Endothelial cell (in vitro differentiated cells): ENCODE measurements at regions not wholly inside any gene's neighbourhood (a gene's known extent, or its start where the extent isn't known, plus 50 kb on each side); places are given as distances from the start of the nearest gene placed in this dataset.

ENCODE experiments used
- DNase-seq: peaks from one replicate; pipeline ENCODE4 v3.0.0; 2021; ENCODE audit warnings: low spot score
- H3K27ac Mint-ChIP-seq: one replicate; pipeline ENCODE4 v1.8.0; 2021; ENCODE audit warnings: mixed read lengths, inconsistent platforms; ENCODE audit not compliant: unreplicated experiment
- H3K27me3 Mint-ChIP-seq: one replicate; pipeline ENCODE4 v1.8.0; 2021; ENCODE audit warnings: mild to moderate bottlenecking, moderate library complexity, mixed read lengths, inconsistent platforms; ENCODE audit not compliant: unreplicated experiment
- H3K36me3 Mint-ChIP-seq: one replicate; pipeline ENCODE4 v1.8.0; 2021; ENCODE audit warnings: mild to moderate bottlenecking, low read depth, mixed read lengths, inconsistent platforms; ENCODE audit not compliant: unreplicated experiment
- H3K4me1 Mint-ChIP-seq: one replicate; pipeline ENCODE4 v1.8.0; 2021; ENCODE audit warnings: mild to moderate bottlenecking, mixed read lengths, inconsistent platforms; ENCODE audit not compliant: unreplicated experiment
- H3K4me3 Mint-ChIP-seq: one replicate; pipeline ENCODE4 v1.8.0; 2021; ENCODE audit warnings: mild to moderate bottlenecking, mixed read lengths, inconsistent platforms; ENCODE audit not compliant: unreplicated experiment
- H3K9me3 Mint-ChIP-seq: one replicate; pipeline ENCODE4 v1.8.0; 2021; ENCODE audit warnings: mixed read lengths, inconsistent platforms; ENCODE audit not compliant: unreplicated experiment
- TF ChIP-seq, protein P1 (sequence below): fragments of 200-600 bp; sonication (generic); IDR thresholded peaks from one replicate; pipeline ENCODE4 v1.5.0; 2021; ENCODE audit warnings: antibody characterized with exemption; ENCODE audit not compliant: unreplicated experiment

DNA sequence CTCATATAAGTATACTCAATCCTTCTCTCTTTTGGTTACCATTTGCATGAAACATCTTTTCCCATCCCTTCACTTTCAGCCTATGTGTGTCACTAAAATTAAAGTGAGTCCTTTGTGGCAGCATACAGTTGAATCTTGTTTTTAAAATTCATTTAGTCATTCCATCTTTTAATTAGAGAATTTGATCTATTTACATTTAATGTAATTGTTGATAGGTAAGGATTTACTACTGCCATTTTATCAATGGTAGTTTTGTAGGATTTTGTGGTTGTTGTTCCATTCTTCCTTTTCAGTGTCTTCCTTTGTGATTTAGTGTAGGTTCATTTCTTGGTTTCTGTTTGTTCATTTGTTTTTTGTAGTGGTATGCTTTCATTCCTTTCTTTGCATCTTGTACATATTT lies 191.9 kb upstream of the CTNNB1 start:
- Mint-ChIP-seq H3K27me3 (no peaks in the 10 kb centered on the region), H3K4me3 (no peak overlapping the region)
- TF ChIP-seq, protein P1, sequence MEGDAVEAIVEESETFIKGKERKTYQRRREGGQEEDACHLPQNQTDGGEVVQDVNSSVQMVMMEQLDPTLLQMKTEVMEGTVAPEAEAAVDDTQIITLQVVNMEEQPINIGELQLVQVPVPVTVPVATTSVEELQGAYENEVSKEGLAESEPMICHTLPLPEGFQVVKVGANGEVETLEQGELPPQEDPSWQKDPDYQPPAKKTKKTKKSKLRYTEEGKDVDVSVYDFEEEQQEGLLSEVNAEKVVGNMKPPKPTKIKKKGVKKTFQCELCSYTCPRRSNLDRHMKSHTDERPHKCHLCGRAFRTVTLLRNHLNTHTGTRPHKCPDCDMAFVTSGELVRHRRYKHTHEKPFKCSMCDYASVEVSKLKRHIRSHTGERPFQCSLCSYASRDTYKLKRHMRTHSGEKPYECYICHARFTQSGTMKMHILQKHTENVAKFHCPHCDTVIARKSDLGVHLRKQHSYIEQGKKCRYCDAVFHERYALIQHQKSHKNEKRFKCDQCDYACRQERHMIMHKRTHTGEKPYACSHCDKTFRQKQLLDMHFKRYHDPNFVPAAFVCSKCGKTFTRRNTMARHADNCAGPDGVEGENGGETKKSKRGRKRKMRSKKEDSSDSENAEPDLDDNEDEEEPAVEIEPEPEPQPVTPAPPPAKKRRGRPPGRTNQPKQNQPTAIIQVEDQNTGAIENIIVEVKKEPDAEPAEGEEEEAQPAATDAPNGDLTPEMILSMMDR, result no peak

GRCh38 chr3:41011854-41012253 lies 187.5 kb upstream of the CTNNB1 start:
- no peak for DNase-seq
- Mint-ChIP-seq H3K27ac (no peak overlapping the region), H3K36me3 (no peaks in the 10 kb centered on the region), H3K4me1 (no peaks in the 10 kb centered on the region), H3K9me3 (no peaks in the 10 kb centered on the region), H3K4me3 (no peak overlapping the region), H3K27me3 (no peaks in the 10 kb centered on the region)
- TF ChIP-seq, protein P1, result no peak

More for the DNA sequence above, 191.9 kb upstream of the CTNNB1 start:
- H3K4me1 Mint-ChIP-seq, result no peaks in the 10 kb centered on the region
- no peaks in the 10 kb centered on the region for H3K9me3 Mint-ChIP-seq
- H3K27ac Mint-ChIP-seq, result no peak overlapping the region
- no peak for DNase-seq
- no peaks in the 10 kb centered on the region for H3K36me3 Mint-ChIP-seq

DNA sequence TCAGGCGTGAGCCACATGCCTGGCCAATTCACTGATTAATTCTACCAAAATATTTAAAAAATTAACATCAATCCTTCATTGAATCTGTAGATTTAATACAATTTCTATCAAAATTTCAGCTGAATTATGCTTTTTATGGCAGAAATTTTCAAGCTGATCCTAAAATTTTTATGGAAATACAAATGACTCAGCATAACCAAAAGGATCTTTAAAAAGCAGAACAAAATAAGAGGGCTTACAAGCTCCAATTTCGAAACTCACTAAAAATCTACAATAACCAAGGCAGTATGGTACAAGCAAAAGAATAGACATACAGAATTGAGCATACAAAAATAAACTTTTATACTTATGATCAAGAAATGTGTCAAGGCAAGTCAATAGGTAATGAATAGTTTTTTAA lies 180.4 kb upstream of the CTNNB1 start:
- Mint-ChIP-seq H3K9me3 (no peaks in the 10 kb centered on the region), H3K27me3 (no peaks in the 10 kb centered on the region), H3K4me3 (no peak overlapping the region), H3K4me1 (no peaks in the 10 kb centered on the region), H3K36me3 (no peaks in the 10 kb centered on the region), H3K27ac (no peak overlapping the region)
- TF ChIP-seq, protein P1, result no peak
- DNase-seq, result no peak

- no peak for DNase-seq
- H3K27ac Mint-ChIP-seq, result peak overlapping the region; percentile 9
- no peaks in the 10 kb centered on the region for H3K27me3 Mint-ChIP-seq
- H3K36me3 Mint-ChIP-seq, result no peaks in the 10 kb centered on the region
- H3K4me3 Mint-ChIP-seq, result no peak overlapping the region
- TF ChIP-seq, protein P1, result no peak
- H3K9me3 Mint-ChIP-seq, result no peaks in the 10 kb centered on the region
- no peaks in the 10 kb centered on the region for H3K4me1 Mint-ChIP-seq
Measured at GRCh38 chr3:41024031-41024836, 175.1 kb upstream of the CTNNB1 start.

DNA sequence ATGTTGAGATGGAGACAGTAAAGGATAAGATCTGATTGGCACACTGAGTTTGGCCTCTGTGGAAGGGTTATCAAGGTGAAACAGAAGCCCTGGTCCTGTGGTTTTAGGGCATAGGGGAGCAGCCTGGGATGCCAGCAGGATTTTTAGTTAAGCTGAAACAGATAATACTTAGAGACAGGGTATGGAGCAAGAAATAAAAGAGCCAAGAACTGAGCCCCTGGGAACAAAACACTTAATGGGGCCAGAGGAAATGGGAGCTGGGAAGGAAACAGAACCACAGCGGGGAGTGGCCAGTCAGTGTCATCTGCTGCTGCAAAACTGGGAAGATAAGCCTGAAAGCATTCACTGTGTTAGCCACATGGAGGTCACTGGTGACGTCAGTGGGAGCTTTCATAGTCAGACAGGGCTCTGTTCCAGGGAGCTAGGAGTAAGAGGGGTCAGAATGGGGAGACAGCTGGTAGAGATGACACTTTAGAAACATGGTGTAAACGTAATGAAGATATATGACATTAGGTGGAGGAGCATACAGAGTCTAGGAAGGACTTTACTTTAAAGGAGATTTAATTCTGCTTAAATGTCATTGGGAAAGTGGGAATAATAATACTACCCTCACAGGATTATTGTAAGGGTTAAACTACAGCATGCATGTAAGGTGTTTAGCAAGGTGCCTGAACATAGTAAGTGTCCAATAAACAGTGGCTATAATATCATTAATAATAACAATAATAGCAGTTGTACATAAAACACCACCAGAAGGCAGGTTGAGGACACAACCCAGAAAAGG lies 172.7 kb upstream of the CTNNB1 start:
- Mint-ChIP-seq H3K27ac (no peak overlapping the region), H3K27me3 (no peaks in the 10 kb centered on the region), H3K4me3 (no peak overlapping the region), H3K36me3 (no peaks in the 10 kb centered on the region), H3K4me1 (peaks cover 18% of the 10 kb centered on the region), H3K9me3 (no peaks in the 10 kb centered on the region)
- TF ChIP-seq, protein P1, result no peak
- peak; percentile 26 for DNase-seq
